GM12892 (cell line): ENCODE measurements at regions not wholly inside any gene's neighbourhood (a gene's known extent, or its start where the extent isn't known, plus 50 kb on each side); places are given as distances from the start of the nearest gene placed in this dataset.

ENCODE experiments used
- POLR2A ChIP-seq: IDR thresholded peaks from 2 replicates; pipeline ENCODE4 v1.6.1; 2011; ENCODE audit warnings: low read depth, low read length, control low read depth
- POLR2AphosphoS5 ChIP-seq: IDR thresholded peaks from 2 replicates; pipeline ENCODE4 v1.6.1; 2011; ENCODE audit warnings: low read depth, low read length, control low read depth
- TAF1 ChIP-seq: IDR thresholded peaks from 2 replicates; pipeline ENCODE4 v1.6.1; 2011; ENCODE audit warnings: low read depth, mild to moderate bottlenecking, control low read depth, low read length, borderline replicate concordance

- TF ChIP-seq POLR2A (no peak), POLR2AphosphoS5 (no peak), TAF1 (no peak)
These were observed 486.5 kb downstream of the RFPL4B start for GRCh38 chr6:112833581-112834131.
